WTC11 (cell line): ENCODE measurements at regions not wholly inside any gene's neighbourhood (a gene's known extent, or its start where the extent isn't known, plus 50 kb on each side); places are given as distances from the start of the nearest gene placed in this dataset.

ENCODE experiments used
- CTCF ChIP-seq: fragments of 200-600 bp; IDR thresholded peaks from 2 replicates; pipeline ENCODE4 v1.8.0; 2022; ENCODE audit warnings: antibody characterized with exemption
- USF2 ChIP-seq: sonication (generic); formaldehyde crosslinking; IDR thresholded peaks from 2 replicates; pipeline ENCODE4 v1.8.1; 2023; ENCODE audit warnings: mild to moderate bottlenecking, missing genetic modification reagents, moderate library complexity

GRCh38 chr7:155224116-155224811 lies 73.4 kb upstream of the INSIG1 start:
- no peak for TF ChIP-seq USF2
- no peak for TF ChIP-seq CTCF
